ENCODE measurements at regions not wholly inside any gene's neighbourhood (a gene's known extent, or its start where the extent isn't known, plus 50 kb on each side); places are given as distances from the start of the nearest gene placed in this dataset.

DNA sequence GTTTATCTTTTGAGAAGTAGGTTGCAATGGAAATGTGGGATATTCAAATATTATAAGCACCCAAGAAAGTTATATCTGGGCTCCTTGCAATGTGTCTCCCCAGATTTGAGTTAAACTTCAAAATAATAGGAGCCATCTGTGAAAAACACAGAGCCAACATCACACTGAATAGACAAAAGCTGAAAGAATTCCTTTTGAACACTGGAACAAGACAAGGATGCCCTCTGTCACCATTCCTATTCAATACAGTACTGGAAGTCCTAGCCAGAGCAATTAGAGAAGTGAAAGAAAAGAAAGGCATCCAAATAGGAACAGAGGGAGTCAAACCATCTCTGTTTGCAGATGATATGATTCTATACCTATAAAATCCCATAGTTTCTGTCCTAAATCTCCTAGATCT is 114.3 kb upstream of the IL1RAPL1 start:
- TF ChIP-seq CTCF (IDR thresholded peaks at IDR 0.05) (no peak), EZH2 (IDR thresholded peaks at IDR 0.05) (no peak)

Measured in neural progenitor cell (in vitro differentiated cells).